Neural cell (in vitro differentiated cells): ENCODE measurements at regions not wholly inside any gene's neighbourhood (a gene's known extent, or its start where the extent isn't known, plus 50 kb on each side); places are given as distances from the start of the nearest gene placed in this dataset.
A peak's percentile ranks its signal among the peaks of the same experiment; 100 is the strongest.

ENCODE experiments used
- H2AFZ ChIP-seq: fragments of 200-600, 300-800 bp; sonication (generic), shearing (Covaris generic); 2 replicates; pipeline ENCODE4 v1.6.0; 2014; ENCODE audit warnings: low read depth, mild to moderate bottlenecking, antibody characterized with exemption, low read length, moderate library complexity
- H3F3A ChIP-seq: fragments of 200-600 bp; shearing (Covaris generic); 2 replicates; pipeline ENCODE4 v1.6.1; 2016; ENCODE audit warnings: mild to moderate bottlenecking, moderate library complexity, mixed read lengths, antibody characterized with exemption, low read length; ENCODE audit not compliant: insufficient read depth, poor library complexity, severe bottlenecking
- H3K27ac ChIP-seq: fragments of 200-600, 300-800 bp; sonication (generic), shearing (Covaris generic); 2 replicates; pipeline ENCODE4 v1.5.1; 2014; ENCODE audit warnings: mild to moderate bottlenecking, low read length, moderate library complexity
- H3K27me3 ChIP-seq: fragments of 300-800, 200-600 bp; sonication (generic), shearing (Covaris generic); 2 replicates; pipeline ENCODE4 v1.6.0; 2014; ENCODE audit warnings: mild to moderate bottlenecking, low read depth, low read length, moderate library complexity; ENCODE audit not compliant: insufficient read depth
- H3K36me3 ChIP-seq: fragments of 300-800, 200-600 bp; sonication (generic), shearing (Covaris generic); 2 replicates; pipeline ENCODE4 v1.5.1; 2014; ENCODE audit warnings: mild to moderate bottlenecking, antibody characterized with exemption, low read length, moderate library complexity; ENCODE audit not compliant: insufficient read depth
- H3K4me2 ChIP-seq: fragments of 300-800, 200-600 bp; sonication (generic), shearing (Covaris generic); 2 replicates; pipeline ENCODE4 v1.6.0; 2014; ENCODE audit warnings: mild to moderate bottlenecking, low read length
- H3K4me3 ChIP-seq: fragments of 300-800, 200-600 bp; sonication (generic), shearing (Covaris generic); 2 replicates; pipeline ENCODE4 v1.5.1; 2014; ENCODE audit warnings: mild to moderate bottlenecking, low read length, moderate library complexity
- H3K79me2 ChIP-seq: fragments of 200-600 bp; shearing (Covaris generic); replicated peaks from 2 replicates; pipeline ENCODE4 v1.6.0; 2014; ENCODE audit warnings: mild to moderate bottlenecking, low read length, moderate library complexity; ENCODE audit not compliant: insufficient read depth
- H3K9ac ChIP-seq: fragments of 300-800, 200-600 bp; sonication (generic), shearing (Covaris generic); 2 replicates; pipeline ENCODE4 v1.6.1; 2016; ENCODE audit warnings: mild to moderate bottlenecking, low read length, mixed read lengths
- H3K9me2 ChIP-seq: fragments of 200-600 bp; shearing (Covaris generic); 2 replicates; pipeline ENCODE4 v1.6.1; 2016; ENCODE audit warnings: mild to moderate bottlenecking, low read length, mixed read lengths; ENCODE audit not compliant: insufficient read depth
- H3K9me3 ChIP-seq: fragments of 200-600, 300-800 bp; sonication (generic), shearing (Covaris generic); 2 replicates; pipeline ENCODE4 v1.6.1; 2016; ENCODE audit warnings: mild to moderate bottlenecking, mixed run types, low read length, moderate library complexity, mixed read lengths
- H4K20me1 ChIP-seq: fragments of 200-600 bp; shearing (Covaris generic); 2 replicates; pipeline ENCODE4 v1.6.1; 2016; ENCODE audit warnings: mild to moderate bottlenecking, mixed run types; ENCODE audit not compliant: insufficient read depth
- EP300 ChIP-seq: fragments of 450-650 bp; conservative IDR thresholded peaks from 2 replicates; pipeline ENCODE4 v1.6.1; 2014; ENCODE audit warnings: antibody characterized with exemption, mild to moderate bottlenecking, moderate library complexity; ENCODE audit not compliant: poor library complexity, severe bottlenecking
- EZH2 ChIP-seq: fragments of 200-600, 300-800 bp; shearing (Covaris generic), sonication (generic); IDR thresholded peaks from 2 replicates; pipeline ENCODE4 v1.6.1; 2014; ENCODE audit warnings: antibody characterized with exemption, low read length, borderline replicate concordance, mild to moderate bottlenecking; ENCODE audit not compliant: insufficient read depth, poor library complexity, severe bottlenecking
- MXI1 ChIP-seq: fragments of 450-650 bp; conservative IDR thresholded peaks from 2 replicates; pipeline ENCODE4 v1.6.1; 2014; ENCODE audit warnings: antibody characterized with exemption, mild to moderate bottlenecking; ENCODE audit not compliant: poor library complexity, severe bottlenecking
- POLR2AphosphoS5 ChIP-seq: IDR thresholded peaks from 2 replicates; pipeline ENCODE4 v1.6.1; 2012
- RAD21 ChIP-seq: fragments of 450-650 bp; conservative IDR thresholded peaks from 2 replicates; pipeline ENCODE4 v1.6.1; 2014; ENCODE audit warnings: antibody characterized with exemption, mild to moderate bottlenecking, moderate library complexity
- SMC3 ChIP-seq: fragments of 450-650 bp; conservative IDR thresholded peaks from 2 replicates; pipeline ENCODE4 v1.6.1; 2014; ENCODE audit warnings: antibody characterized with exemption, mild to moderate bottlenecking, moderate library complexity; ENCODE audit not compliant: poor library complexity
- TAF1 ChIP-seq: IDR thresholded peaks from 2 replicates; pipeline ENCODE4 v1.6.1; 2012; ENCODE audit warnings: low read depth
- TF ChIP-seq, protein P1 (sequence below): IDR thresholded peaks from 2 replicates; pipeline ENCODE4 v1.6.1; 2012; ENCODE audit warnings: borderline replicate concordance
- TF ChIP-seq, protein P2 (sequence below): fragments of 450-650 bp; IDR thresholded peaks from 2 replicates; pipeline ENCODE4 v1.5.1; 2014; ENCODE audit warnings: antibody characterized with exemption, mild to moderate bottlenecking, moderate library complexity; ENCODE audit not compliant: poor library complexity, severe bottlenecking

DNA sequence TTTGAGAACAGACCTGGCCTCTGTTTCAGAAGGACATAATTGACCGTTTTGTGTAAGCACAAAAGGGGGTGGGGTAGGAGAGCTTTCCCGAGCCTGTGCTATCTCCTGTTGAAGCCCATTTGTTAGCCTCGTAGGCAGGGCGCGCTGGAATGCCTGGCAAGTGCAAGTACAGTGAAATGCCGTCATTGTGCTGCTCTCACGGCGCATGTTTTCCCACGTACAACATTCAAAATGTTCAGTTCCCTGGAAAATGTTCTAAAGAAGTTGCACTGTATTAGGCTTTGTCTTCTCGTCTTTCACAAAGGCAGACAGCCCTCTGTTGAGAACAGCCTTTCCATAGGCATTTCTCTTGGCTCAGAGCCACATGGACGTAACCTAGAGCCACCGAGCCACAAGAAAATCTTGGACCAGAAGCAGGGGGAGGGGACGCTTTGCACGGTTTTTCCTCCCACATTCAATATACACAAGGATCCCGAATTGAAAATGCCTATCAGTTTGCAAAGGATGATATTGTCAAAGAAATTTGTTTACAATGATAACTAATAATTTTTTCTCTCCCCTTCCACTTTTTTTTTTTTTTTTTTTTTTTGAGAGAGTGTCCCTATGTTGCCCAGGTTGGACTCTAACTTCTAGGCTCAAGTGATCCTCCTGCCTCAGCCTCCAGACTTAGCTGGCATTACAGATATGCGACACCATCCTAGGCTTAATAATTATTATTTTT, 54.6 kb upstream of the RAPGEF2 start:
- TF ChIP-seq, protein P1, sequence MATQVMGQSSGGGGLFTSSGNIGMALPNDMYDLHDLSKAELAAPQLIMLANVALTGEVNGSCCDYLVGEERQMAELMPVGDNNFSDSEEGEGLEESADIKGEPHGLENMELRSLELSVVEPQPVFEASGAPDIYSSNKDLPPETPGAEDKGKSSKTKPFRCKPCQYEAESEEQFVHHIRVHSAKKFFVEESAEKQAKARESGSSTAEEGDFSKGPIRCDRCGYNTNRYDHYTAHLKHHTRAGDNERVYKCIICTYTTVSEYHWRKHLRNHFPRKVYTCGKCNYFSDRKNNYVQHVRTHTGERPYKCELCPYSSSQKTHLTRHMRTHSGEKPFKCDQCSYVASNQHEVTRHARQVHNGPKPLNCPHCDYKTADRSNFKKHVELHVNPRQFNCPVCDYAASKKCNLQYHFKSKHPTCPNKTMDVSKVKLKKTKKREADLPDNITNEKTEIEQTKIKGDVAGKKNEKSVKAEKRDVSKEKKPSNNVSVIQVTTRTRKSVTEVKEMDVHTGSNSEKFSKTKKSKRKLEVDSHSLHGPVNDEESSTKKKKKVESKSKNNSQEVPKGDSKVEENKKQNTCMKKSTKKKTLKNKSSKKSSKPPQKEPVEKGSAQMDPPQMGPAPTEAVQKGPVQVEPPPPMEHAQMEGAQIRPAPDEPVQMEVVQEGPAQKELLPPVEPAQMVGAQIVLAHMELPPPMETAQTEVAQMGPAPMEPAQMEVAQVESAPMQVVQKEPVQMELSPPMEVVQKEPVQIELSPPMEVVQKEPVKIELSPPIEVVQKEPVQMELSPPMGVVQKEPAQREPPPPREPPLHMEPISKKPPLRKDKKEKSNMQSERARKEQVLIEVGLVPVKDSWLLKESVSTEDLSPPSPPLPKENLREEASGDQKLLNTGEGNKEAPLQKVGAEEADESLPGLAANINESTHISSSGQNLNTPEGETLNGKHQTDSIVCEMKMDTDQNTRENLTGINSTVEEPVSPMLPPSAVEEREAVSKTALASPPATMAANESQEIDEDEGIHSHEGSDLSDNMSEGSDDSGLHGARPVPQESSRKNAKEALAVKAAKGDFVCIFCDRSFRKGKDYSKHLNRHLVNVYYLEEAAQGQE, result no peak
- TF ChIP-seq, protein P2, sequence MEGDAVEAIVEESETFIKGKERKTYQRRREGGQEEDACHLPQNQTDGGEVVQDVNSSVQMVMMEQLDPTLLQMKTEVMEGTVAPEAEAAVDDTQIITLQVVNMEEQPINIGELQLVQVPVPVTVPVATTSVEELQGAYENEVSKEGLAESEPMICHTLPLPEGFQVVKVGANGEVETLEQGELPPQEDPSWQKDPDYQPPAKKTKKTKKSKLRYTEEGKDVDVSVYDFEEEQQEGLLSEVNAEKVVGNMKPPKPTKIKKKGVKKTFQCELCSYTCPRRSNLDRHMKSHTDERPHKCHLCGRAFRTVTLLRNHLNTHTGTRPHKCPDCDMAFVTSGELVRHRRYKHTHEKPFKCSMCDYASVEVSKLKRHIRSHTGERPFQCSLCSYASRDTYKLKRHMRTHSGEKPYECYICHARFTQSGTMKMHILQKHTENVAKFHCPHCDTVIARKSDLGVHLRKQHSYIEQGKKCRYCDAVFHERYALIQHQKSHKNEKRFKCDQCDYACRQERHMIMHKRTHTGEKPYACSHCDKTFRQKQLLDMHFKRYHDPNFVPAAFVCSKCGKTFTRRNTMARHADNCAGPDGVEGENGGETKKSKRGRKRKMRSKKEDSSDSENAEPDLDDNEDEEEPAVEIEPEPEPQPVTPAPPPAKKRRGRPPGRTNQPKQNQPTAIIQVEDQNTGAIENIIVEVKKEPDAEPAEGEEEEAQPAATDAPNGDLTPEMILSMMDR, result no peak
- no peak for TF ChIP-seq POLR2AphosphoS5
- no peak for TF ChIP-seq SMC3
- no peak for TF ChIP-seq RAD21
- TF ChIP-seq EP300, result no peak
- TF ChIP-seq TAF1, result no peak
- TF ChIP-seq EZH2, result no peak
- no peak for TF ChIP-seq MXI1
- Histone ChIP-seq H4K20me1 (no peaks in the 10 kb centered on the region), H3K9me2 (no peaks in the 10 kb centered on the region), H3F3A (no peaks in the 10 kb centered on the region), H3K27ac (peak overlapping the region; percentile 84), H3K9ac (peak overlapping the region; percentile 0), H3K9me3 (no peaks in the 10 kb centered on the region), H2AFZ (no peak overlapping the region), H3K4me3 (no peak overlapping the region), H3K79me2 (no peaks in the 10 kb centered on the region), H3K27me3 (no peaks in the 10 kb centered on the region), H3K4me2 (no peak overlapping the region), H3K36me3 (no peaks in the 10 kb centered on the region)

DNA sequence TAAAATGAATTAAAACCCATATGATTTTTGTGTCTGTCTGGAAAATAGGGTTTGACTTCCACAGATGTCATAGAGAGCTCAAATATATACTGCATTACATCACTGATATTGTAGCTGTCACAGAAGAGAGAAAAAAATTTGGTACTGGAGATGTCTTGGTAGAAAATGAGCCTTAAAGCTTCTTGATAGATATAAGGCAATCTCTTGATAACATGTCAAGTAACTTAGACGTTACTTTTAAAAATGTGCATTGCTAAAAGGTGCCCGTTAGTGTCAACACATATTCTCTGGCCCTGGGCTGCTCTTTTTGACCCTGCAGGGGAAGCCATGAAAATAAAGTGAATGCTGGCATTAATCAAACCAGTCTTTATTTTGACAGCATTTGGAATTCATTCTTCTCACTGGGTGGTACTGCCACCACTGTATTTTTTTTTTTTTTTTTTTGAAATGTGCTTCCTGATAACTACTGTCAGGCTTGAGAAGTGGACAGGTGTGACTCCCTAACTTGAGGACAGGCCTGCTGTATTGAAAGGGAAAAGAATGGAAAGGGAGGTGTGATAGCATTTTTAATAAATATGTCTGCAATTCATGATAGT, 53.0 kb upstream of the RAPGEF2 start:
- TF ChIP-seq RAD21 (peak; percentile 9), SMC3 (no peak), POLR2AphosphoS5 (peak; percentile 56), EP300 (peak; percentile 91), EZH2 (no peak)
- TF ChIP-seq, protein P2, result no peak
- TF ChIP-seq, protein P1, result no peak
- H2AFZ ChIP-seq, result no peak overlapping the region
- no peaks in the 10 kb centered on the region for H3K27me3 ChIP-seq
- peak overlapping the region; percentile 57 for H3K9ac ChIP-seq
- no peaks in the 10 kb centered on the region for H3K9me3 ChIP-seq
- no peaks in the 10 kb centered on the region for H3K9me2 ChIP-seq
- no peaks in the 10 kb centered on the region for H3K36me3 ChIP-seq
- H3K4me2 ChIP-seq, result peak overlapping the region; percentile 5
- no peaks in the 10 kb centered on the region for H3K79me2 ChIP-seq
- no peaks in the 10 kb centered on the region for H4K20me1 ChIP-seq
- no peaks in the 10 kb centered on the region for H3F3A ChIP-seq
- H3K27ac ChIP-seq, result peak overlapping the region; percentile 84
- peak overlapping the region; percentile 40 for H3K4me3 ChIP-seq
